GM18951 (cell line): ENCODE measurements at regions not wholly inside any gene's neighbourhood (a gene's known extent, or its start where the extent isn't known, plus 50 kb on each side); places are given as distances from the start of the nearest gene placed in this dataset.

Source experiments
- POLR2A ChIP-seq: IDR thresholded peaks from 4 replicates; pipeline ENCODE4 v1.6.1; 2011; ENCODE audit warnings: mild to moderate bottlenecking; ENCODE audit not compliant: insufficient read length, insufficient read depth; ENCODE audit errors: extremely low read depth
- in situ Hi-C: fragments of 300-500 bp; cut with MboI; formaldehyde crosslinking; loops from one replicate; pipeline ENCODE4 v1.12.0; 2022; ENCODE audit warnings: low sequenced_read_pairs, mixed read lengths, inconsistent platforms; ENCODE audit not compliant: unreplicated experiment

DNA sequence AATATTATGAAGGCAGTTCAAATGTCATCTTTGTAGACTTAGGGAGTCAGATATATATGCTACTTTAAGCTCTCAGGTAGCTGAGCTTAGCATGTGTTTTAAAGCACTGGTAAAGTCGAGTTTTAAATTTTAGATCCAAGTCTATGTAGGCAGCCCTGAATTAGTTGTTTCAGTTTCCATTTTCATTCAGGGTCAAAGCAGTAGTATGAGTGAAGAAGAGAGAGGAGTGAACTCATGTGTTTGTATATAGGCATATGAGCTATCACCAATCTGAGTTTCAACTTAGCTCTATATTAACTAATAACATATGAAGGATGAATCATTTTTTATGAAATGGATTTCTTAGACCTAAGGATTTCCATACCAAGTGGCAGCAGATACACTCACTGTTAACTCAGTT is 1353.4 kb downstream of the FSTL5 start:
- in situ Hi-C loops, result no loop called here
- TF ChIP-seq POLR2A, result no peak

- in situ Hi-C loops, result no loop called here
- TF ChIP-seq POLR2A, result no peak
Measured at GRCh38 chr4:160810941-160811340, 1352.9 kb downstream of the FSTL5 start.

DNA sequence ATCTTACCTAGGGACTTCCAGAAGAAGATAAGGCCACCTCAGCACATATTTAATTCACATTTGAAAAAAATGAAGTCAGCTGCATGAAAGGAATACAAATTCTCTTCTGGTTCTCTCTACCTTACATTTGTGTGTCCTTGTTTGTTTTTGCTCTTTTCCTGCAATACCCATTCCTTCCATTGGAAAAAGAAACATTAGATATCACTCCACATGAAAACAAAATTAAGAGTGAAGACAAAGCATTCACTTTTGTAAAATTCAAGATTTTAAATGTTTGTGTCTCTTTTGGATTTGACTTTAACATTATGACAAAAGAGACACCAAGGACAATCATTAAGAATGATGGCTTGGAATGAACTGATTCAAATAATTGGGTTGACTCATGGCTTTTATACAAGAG is 1351.8 kb downstream of the FSTL5 start:
- in situ Hi-C loops, result no loop called here
- TF ChIP-seq POLR2A, result no peak

DNA sequence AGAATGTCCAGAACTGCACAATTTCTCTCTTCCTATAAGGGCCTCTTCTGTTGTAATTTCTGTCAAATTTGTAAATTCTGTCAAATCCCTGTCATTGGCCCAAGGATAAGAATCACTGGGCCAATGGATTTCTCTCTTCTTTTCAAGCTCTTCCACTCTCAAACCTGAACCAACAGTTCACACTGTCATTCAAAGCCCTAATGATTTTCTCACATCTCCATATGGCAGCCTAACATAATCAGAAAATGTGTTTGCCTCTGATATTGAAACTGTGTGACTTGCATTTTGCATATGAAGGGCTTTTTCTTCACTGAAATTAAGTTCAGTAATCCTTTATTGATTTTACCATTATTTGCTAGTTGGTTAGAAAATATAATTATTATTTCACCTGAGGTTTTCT is 1349.1 kb downstream of the FSTL5 start:
- in situ Hi-C loops, result no loop called here
- TF ChIP-seq POLR2A, result no peak

DNA sequence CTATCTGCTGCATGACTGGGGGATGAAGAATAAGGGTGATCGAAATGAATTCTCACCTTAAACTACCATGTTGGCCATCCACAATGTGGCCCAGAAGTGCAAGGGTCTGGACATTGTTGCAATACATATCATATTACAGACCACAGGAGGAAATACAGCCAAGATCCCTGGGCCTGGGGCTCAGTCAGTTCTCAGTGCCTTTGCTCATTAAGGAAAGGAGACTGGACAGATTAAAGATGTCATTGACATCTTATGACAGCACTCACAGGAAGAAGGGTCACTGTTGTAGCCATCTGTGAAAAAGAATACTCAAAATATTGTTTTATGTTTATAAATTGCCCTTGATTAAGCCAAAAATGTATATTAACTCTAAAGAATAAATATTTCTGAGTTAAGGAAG is 1345.2 kb downstream of the FSTL5 start:
- in situ Hi-C loops, result no loop called here
- no peak for TF ChIP-seq POLR2A

DNA sequence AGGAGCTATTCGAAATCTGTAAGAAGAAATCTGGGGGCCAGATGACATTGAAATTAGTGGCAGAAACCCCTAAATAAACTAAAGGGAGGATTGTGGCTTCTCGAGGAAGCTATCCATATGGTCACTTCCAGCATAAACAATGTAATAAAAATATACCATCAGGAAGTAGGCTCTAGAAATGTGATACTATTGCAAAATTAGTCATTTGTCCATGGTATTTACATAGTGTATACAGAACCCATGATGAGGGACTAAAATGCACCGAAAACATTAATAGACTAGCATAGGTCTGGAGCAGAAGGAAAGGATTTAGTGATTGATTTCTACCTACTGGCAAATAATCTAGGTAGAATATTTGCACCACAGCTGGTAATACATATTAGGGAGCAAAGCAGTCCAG is 1344.0 kb downstream of the FSTL5 start:
- no peak for TF ChIP-seq POLR2A
- in situ Hi-C loops, result no loop called here

DNA sequence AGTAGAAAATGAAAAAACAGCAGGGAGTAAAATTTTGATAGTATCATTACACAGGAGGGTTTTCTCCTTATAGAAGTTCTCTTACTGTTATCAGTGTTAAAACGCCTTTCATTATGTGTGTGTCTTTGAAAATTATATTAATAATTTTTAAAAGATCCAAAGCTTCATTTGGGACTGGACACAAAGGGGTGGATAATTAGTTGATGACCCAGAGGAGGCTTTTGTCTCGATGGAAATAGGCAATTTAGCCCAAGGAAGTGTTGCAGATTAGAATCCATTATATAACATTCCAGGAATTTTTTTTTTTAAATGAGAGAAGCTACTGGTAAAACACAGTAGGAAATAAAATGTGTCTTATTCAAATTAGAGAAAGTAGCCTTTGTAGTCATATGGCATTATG is 1339.3 kb downstream of the FSTL5 start:
- in situ Hi-C loops, result no loop called here
- TF ChIP-seq POLR2A, result no peak

DNA sequence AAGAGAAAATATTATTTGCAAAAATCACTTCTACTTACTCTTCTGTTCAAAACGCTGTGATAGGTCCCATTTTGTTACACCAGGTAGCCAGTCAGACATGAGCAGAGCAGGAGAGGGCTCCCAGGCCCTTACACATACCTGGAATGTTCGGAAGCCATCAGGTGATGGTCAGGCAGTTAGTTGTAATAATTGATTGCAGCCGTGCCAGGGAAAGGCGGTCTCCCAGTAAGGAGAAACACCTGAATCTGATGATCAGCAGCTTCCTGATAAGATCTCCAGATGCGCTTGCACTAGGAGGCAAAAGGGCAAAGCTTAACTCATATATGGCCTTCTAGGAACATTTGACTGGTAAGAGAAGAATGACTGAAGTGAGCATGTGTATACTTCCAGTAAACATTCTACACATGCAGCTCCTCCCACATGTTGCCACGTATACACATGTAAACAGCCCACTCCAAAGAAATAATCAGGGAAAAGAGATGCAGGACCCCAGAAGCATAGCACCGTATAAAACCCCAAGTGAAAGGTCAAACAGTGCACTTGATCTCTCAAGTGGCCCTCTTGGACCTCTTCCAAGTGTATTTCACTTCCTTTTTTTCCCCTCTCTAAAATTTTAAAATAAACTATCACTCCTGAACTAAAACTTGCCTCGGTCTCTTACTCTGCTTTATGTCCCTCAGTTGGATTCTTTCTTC is 1338.0 kb downstream of the FSTL5 start:
- in situ Hi-C loops, result no loop called here
- no peak for TF ChIP-seq POLR2A

- no peak for TF ChIP-seq POLR2A
- in situ Hi-C loops, result no loop called here
Measured at GRCh38 chr4:160826339-160826679, 1337.5 kb downstream of the FSTL5 start.

DNA sequence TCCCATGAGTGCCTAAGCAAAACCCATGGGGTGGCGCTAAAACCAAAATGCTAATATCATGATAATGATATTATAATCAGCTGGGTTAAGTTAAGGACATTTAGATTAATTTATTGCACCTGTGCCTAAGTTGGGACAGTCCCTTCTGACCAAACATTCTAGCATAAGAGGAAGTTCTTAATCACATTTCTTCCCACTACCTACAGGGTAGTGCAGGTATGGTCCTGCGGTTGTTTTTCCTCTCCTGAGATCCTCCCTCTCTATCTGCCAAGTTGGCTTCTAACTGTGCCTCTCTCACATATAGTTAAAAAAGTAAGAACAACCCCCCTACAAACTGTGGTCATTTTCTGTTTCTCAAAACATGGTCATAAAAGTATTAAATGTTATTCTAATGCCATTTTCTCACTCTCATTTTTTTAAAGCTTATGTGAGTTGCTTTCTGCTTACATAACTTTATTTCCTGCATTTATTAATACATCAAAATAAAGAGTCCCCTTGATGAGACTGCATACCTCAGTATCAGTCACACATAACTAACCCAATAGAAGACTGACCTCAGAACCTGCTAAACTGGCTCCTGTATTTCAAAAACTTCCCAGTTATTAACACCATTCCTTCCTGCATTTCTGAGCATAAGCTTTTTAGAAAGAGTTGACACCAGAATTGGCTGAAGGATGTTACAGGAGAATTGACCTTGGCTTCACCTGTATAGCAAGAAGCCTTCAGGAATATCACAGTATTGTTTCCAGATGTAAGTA is 1332.5 kb downstream of the FSTL5 start:
- in situ Hi-C loops, result no loop called here

GRCh38 chr4:160835789-160836188 is 1328.0 kb downstream of the FSTL5 start:
- no peak for TF ChIP-seq POLR2A
- in situ Hi-C loops, result no loop called here

More for the DNA sequence above, 1332.5 kb downstream of the FSTL5 start:
- TF ChIP-seq POLR2A, result no peak

DNA sequence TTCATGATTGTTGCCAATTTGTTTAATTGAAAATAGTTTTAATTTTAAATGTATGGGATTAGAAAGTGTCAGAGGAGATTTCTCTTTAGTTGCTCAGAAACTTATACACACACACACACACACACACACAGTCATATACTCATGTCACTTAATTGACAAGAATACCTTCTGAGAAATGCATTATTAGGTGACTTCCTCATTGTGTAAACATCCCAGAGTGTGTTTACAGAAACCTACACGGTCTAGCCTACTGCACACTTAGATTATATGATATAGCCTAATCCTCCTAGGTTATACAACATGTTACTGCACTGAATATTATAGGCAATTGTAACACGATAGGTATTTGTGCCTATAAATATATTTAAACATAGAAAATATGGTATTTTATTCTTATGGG is 1327.4 kb downstream of the FSTL5 start:
- TF ChIP-seq POLR2A, result no peak
- in situ Hi-C loops, result no loop called here

GRCh38 chr4:160846121-160846520 is 1317.7 kb downstream of the FSTL5 start:
- in situ Hi-C loops, result no loop called here

GRCh38 chr4:160847228-160847627 is 1316.6 kb downstream of the FSTL5 start:
- in situ Hi-C loops, result no loop called here
- no peak for TF ChIP-seq POLR2A

More at GRCh38 chr4:160846121-160846520, 1317.7 kb downstream of the FSTL5 start:
- no peak for TF ChIP-seq POLR2A
